ENCODE measurements at regions not wholly inside any gene's neighbourhood (a gene's known extent, or its start where the extent isn't known, plus 50 kb on each side); places are given as distances from the start of the nearest gene placed in this dataset.

GRCh38 chr4:41883988-41884734 is 51.1 kb upstream of the TMEM33 start:
- no peak for TF ChIP-seq YY1 (IDR thresholded peaks at IDR 0.05; ENCODE audit: low read depth)
- TF ChIP-seq USF1 (IDR thresholded peaks at IDR 0.05) = no peak
- no peak for TF ChIP-seq TEAD4 (IDR thresholded peaks at IDR 0.05)
- TF ChIP-seq NFIC (IDR thresholded peaks at IDR 0.05) = no peak
- TF ChIP-seq TCF12 (IDR thresholded peaks at IDR 0.05; ENCODE audit: low read depth) = no peak
- TF ChIP-seq REST (IDR thresholded peaks at IDR 0.05; ENCODE audit: low read depth) = no peak
- no peak for TF ChIP-seq EP300 (IDR thresholded peaks at IDR 0.05; ENCODE audit: borderline replicate concordance)
- TF ChIP-seq TAF1 (IDR thresholded peaks at IDR 0.05; ENCODE audit: low read depth) = no peak
- TF ChIP-seq MAX (IDR thresholded peaks at IDR 0.05) = no peak
- no peak for TF ChIP-seq RAD21 (IDR thresholded peaks at IDR 0.05; ENCODE audit: low read depth)
- TF ChIP-seq CEBPB (IDR thresholded peaks at IDR 0.05) = no peak

GRCh38 chr4:41882625-41883347 is 52.4 kb upstream of the TMEM33 start:
- peak; percentile 58 for TF ChIP-seq RAD21 (IDR thresholded peaks at IDR 0.05; ENCODE audit: low read depth)
- no peak for TF ChIP-seq EP300 (IDR thresholded peaks at IDR 0.05; ENCODE audit: borderline replicate concordance)
- no peak for TF ChIP-seq TEAD4 (IDR thresholded peaks at IDR 0.05)
- no peak for TF ChIP-seq TCF12 (IDR thresholded peaks at IDR 0.05; ENCODE audit: low read depth)
- no peak for TF ChIP-seq CREB1 (IDR thresholded peaks at IDR 0.05; ENCODE audit: low read depth)

- no peak for TF ChIP-seq USF1 (IDR thresholded peaks at IDR 0.05)
- TF ChIP-seq MAX (IDR thresholded peaks at IDR 0.05) = no peak
- TF ChIP-seq ZBTB7A (IDR thresholded peaks at IDR 0.05; ENCODE audit: low read depth) = peak; percentile 67; the same call in 1 of the 2 replicates
- no peak for TF ChIP-seq YY1 (IDR thresholded peaks at IDR 0.05; ENCODE audit: low read depth)
- no peak for TF ChIP-seq TCF12 (IDR thresholded peaks at IDR 0.05; ENCODE audit: low read depth)
- no peak for TF ChIP-seq TAF1 (IDR thresholded peaks at IDR 0.05; ENCODE audit: low read depth)
- 0 out of 2 replicates have a peak, but pooled peaks have one; percentile 36 for TF ChIP-seq TEAD4 (IDR thresholded peaks at IDR 0.05)
Measured at GRCh38 chr4:41881981-41882624, 53.1 kb upstream of the TMEM33 start.

- TF ChIP-seq YY1 (IDR thresholded peaks at IDR 0.05; ENCODE audit: low read depth) (no peak), CREB1 (IDR thresholded peaks at IDR 0.05; ENCODE audit: low read depth) (no peak), EP300 (IDR thresholded peaks at IDR 0.05; ENCODE audit: borderline replicate concordance) (no peak)
Measured at GRCh38 chr4:41880840-41881831, 54.1 kb upstream of the TMEM33 start.

GRCh38 chr4:41880022-41880837 is 55.0 kb upstream of the TMEM33 start:
- TF ChIP-seq MAX (IDR thresholded peaks at IDR 0.05) (no peak), NFIC (IDR thresholded peaks at IDR 0.05) (no peak)

GRCh38 chr4:41879552-41879951 is 55.7 kb upstream of the TMEM33 start:
- TF ChIP-seq ZBTB7A (IDR thresholded peaks at IDR 0.05; ENCODE audit: low read depth) (no peak), YY1 (IDR thresholded peaks at IDR 0.05; ENCODE audit: low read depth) (no peak), TEAD4 (IDR thresholded peaks at IDR 0.05) (no peak), USF1 (IDR thresholded peaks at IDR 0.05) (no peak), REST (IDR thresholded peaks at IDR 0.05; ENCODE audit: low read depth) (no peak), TCF12 (IDR thresholded peaks at IDR 0.05; ENCODE audit: low read depth) (no peak), EP300 (IDR thresholded peaks at IDR 0.05; ENCODE audit: borderline replicate concordance) (no peak), CREB1 (IDR thresholded peaks at IDR 0.05; ENCODE audit: low read depth) (no peak), MAX (IDR thresholded peaks at IDR 0.05) (no peak), TAF1 (IDR thresholded peaks at IDR 0.05; ENCODE audit: low read depth) (no peak), EGR1 (IDR thresholded peaks at IDR 0.05) (no peak), FOXM1 (IDR thresholded peaks at IDR 0.05; ENCODE audit: borderline replicate concordance, low read depth) (no peak), CEBPB (IDR thresholded peaks at IDR 0.05) (no peak)
